A549 (cell line): ENCODE measurements at regions not wholly inside any gene's neighbourhood (a gene's known extent, or its start where the extent isn't known, plus 50 kb on each side); places are given as distances from the start of the nearest gene placed in this dataset.

ENCODE experiments used
- CTCF ChIP-seq: fragments of >200 bp; sonication (Bioruptor Twin); formaldehyde crosslinking; IDR thresholded peaks from 3 replicates; pipeline ENCODE4 v1.5.1; 2016
- POLR2A ChIP-seq: IDR thresholded peaks from 2 replicates; pipeline ENCODE4 v1.6.1; 2012; ENCODE audit warnings: mild to moderate bottlenecking, low read length

- TF ChIP-seq POLR2A = no peak
- no peak for TF ChIP-seq CTCF
Observed at GRCh38 chr4:45883421-45883820, 240.4 kb downstream of the GABRG1 start.
